Hypothalamus (tissue), 51 donors: ENCODE measurements at regions not wholly inside any gene's neighbourhood (a gene's known extent, or its start where the extent isn't known, plus 50 kb on each side); places are given as distances from the start of the nearest gene placed in this dataset.

Experiments
- DNase-seq, 51 donors: peaks; one replicate each; lab custom pipeline; 2025; lab: John Stamatoyannopoulos, UW

- no peak for DNase-seq
Observed at GRCh38 chr18:26745288-26746181, 120.0 kb downstream of the AQP4 start.

GRCh38 chr18:26741758-26742157 is 123.7 kb downstream of the AQP4 start:
- DNase-seq = no peak

GRCh38 chr18:26741048-26741447 is 124.5 kb downstream of the AQP4 start:
- no peak for DNase-seq

- DNase-seq = no peak
Observed at GRCh38 chr18:26740396-26740795, 125.1 kb downstream of the AQP4 start.

- no peak for DNase-seq
Observed at GRCh38 chr18:26738706-26739105, 126.8 kb downstream of the AQP4 start.

- no peak for DNase-seq
Observed at GRCh38 chr18:26736301-26736700, 129.2 kb downstream of the AQP4 start.

- DNase-seq = no peak
Observed at GRCh38 chr18:26734760-26735159, 130.7 kb downstream of the AQP4 start.

- no peak for DNase-seq
Observed at GRCh38 chr18:26729449-26729848, 136.1 kb downstream of the AQP4 start.

GRCh38 chr18:26729008-26729407 is 136.5 kb downstream of the AQP4 start:
- DNase-seq = no peak

- no peak for DNase-seq
Observed at GRCh38 chr18:26723981-26724380, 141.5 kb downstream of the AQP4 start.

- no peak for DNase-seq
Observed at GRCh38 chr18:26722565-26722931, 143.0 kb downstream of the AQP4 start.

- no peak for DNase-seq
Observed at GRCh38 chr18:26721854-26722564, 143.5 kb downstream of the AQP4 start.

GRCh38 chr18:26719896-26720295 is 145.6 kb downstream of the AQP4 start:
- no peak for DNase-seq

- no peak for DNase-seq
Observed at GRCh38 chr18:26717123-26717719, 148.3 kb downstream of the AQP4 start.

GRCh38 chr18:26714739-26715138 is 150.8 kb downstream of the AQP4 start:
- no peak for DNase-seq

- DNase-seq = no peak
Observed at GRCh38 chr18:26711756-26712155, 153.8 kb downstream of the AQP4 start.

- no peak for DNase-seq
Observed at GRCh38 chr18:26710470-26711096, 154.9 kb downstream of the AQP4 start.

- DNase-seq = no peak
Observed at GRCh38 chr18:26709897-26710296, 155.6 kb downstream of the AQP4 start.

GRCh38 chr18:26708806-26709716 is 156.4 kb downstream of the AQP4 start:
- no peak for DNase-seq

GRCh38 chr18:26706911-26707351 is 158.6 kb downstream of the AQP4 start:
- DNase-seq = no peak
